GM21447 (cell line): ENCODE measurements at regions not wholly inside any gene's neighbourhood (a gene's known extent, or its start where the extent isn't known, plus 50 kb on each side); places are given as distances from the start of the nearest gene placed in this dataset.

Source experiments
- ATAC-seq: cut with Tn5 transposase; IDR thresholded peaks from one replicate; pipeline ENCODE4 v1.9.1; 2021; ENCODE audit not compliant: unreplicated experiment

DNA sequence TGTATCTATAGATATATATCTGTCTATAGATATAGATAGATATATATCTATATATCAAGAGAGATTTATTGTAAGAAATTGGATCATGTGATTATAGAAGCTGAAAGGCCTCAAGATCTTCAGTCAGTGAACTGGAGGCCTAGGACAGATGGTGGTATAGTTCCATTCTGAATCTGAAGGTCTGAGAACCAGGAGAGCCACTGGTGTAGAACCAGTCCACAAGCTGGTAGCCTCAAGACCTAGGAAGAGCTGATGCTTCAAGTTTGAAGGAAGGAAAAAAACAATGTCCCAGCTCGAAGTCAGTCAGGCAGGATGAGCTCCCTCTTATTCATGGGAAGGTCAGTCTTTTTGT, 213.2 kb upstream of the JUN start:
- peak; percentile 68 for ATAC-seq

- no peak for ATAC-seq
These were observed 213.8 kb upstream of the JUN start for GRCh38 chr1:58997637-58998036.

- ATAC-seq, result no peak
These were observed 215.8 kb upstream of the JUN start for GRCh38 chr1:58999676-59000075.

- ATAC-seq, result no peak
These were observed 220.9 kb upstream of the JUN start for GRCh38 chr1:59004755-59005154.

- ATAC-seq, result peak; percentile 60
These were observed 221.8 kb upstream of the JUN start for GRCh38 chr1:59005491-59006288.

DNA sequence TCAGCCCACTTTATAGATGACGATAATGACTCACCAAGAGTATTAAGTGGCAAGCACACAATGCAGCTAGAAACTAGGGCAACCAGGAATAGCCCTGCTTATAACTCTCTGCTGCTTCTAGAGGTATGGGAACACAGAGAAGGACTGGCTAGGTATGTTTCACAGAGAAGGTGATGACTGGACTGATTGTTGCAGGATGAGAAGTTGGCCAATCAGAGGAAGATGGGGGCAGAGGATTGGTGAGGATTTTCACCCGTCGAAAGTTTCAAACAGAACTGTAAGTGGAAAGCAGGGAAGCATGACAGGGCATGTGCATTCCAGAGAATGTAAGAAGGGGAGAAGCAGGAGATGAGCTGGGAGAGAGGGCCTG, 222.4 kb upstream of the JUN start:
- no peak for ATAC-seq

DNA sequence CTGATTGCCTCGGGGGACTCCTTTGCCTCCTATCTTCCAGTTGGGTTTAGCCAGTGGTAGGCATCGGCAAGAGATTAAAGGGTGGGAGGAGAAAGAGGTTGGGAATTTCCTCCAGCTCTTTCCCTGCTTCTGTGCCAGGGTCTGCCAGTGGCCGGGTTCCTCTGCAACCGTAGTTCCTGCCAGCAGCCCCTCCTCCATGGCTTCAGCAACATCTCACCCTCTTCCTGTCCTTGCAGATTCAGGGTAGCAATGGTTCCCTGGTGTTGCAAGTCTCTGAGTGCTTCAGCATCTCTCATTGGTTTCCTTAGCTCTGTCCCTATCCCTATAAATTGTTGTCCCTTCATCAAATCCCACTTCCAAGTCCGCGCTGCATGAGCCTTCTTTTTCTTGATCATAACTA, 223.1 kb upstream of the JUN start:
- no peak for ATAC-seq

DNA sequence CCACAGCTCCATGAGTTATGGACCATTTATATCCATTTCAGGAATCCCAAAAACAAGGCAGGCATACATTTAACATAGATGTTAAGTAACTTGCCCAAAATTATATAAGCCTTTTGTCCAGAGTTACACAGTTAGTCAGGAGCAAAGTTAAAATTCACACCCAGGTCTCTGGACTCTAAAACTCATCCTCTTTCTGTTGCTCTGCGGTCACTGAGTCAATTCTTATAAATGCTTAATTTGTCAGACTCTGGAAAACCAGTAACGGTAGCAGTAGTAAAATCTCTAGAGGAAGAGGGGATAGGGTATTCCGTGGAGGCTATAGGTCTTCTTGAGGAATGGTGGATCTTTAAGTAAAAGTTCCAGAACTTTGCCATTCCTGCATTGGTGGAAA, 223.6 kb upstream of the JUN start:
- no peak for ATAC-seq

GRCh38 chr1:59007820-59008598, 224.2 kb upstream of the JUN start:
- ATAC-seq, result peak; percentile 52

DNA sequence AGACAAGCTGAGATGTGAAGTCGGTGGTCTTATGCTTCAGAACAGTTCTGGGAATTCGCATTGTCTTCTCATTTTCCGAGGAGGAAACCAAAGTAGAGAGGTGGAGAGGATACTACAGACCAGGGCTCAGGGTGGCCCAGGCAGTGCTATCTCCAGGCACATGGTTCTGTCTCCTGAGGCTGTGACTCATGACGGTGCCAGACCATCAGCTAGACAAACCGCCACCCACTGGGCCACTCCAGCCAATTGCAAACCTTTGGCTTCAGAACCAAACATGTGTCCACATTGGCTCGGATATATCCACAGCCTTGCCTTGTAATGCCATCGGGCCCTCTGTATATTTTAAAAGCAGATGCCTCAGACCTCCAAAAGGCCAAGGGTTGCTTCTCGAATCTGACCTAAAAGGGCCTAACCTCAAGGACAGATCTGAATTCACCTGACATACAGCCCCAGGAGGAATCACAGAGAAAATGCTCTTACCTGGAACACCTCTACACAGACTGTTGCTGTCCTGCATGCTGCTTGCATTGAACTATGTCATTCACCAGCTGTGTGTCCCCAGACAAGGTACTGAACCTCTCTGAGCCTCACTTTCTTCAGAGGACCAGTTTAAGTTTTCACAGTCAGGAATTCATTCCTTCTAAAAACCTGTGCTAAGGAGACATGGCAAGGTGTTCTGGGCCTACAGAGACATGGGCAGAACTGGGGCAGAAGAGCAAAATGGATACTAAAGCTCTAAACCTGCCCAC, 224.9 kb upstream of the JUN start:
- no peak for ATAC-seq

DNA sequence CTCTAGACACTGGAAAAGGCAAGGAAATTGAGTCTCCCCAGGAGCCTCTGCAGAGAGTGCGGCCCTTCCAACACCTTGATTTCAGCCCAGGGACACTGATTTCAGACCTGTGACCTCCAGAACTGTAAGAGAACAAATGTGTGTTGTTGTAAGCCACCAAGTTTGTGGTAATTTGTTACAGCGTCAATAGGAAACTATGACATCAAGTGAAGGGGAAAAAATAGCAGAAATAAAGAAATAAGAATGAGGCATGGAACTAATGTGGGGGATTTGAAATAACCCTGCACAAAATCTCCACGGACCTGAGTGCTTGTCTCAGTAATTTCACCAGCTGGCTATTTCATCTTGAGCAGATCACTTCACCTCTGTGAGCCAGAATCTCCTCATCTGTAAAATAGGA, 227.8 kb upstream of the JUN start:
- no peak for ATAC-seq

- no peak for ATAC-seq
These were observed 228.5 kb upstream of the JUN start for GRCh38 chr1:59012378-59012777.

DNA sequence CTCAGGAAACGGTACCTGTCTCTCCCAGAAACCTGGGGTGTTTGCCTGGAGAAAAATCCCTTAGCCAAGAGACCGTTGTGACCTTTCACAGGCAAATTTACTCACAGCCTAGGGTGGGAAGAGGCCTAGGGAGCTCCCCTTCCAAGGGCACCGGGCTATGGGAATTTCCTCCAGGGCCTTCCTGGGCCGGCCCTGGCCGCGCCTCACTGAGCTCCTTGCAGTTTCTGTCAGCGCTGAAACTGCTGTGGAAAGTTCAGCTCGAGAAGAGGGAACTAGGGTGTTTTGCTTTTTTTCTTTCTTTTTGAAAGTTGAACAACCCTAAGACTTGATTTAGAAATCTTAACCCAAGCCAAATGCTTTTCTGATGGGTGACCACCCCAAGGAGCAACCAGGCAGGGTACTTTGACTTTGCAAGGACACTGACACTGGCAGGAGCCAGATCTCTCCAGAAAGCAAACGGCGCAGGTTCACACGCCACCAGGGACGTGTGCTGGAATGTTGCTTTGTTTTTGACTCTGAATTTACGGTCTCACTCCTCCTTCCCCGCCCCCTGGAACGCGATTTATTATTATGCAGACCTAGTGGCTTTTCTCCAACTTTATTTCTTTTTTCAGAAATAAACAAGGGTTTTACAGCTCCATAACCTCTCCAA, 229.6 kb upstream of the JUN start:
- ATAC-seq, result peak; percentile 63

DNA sequence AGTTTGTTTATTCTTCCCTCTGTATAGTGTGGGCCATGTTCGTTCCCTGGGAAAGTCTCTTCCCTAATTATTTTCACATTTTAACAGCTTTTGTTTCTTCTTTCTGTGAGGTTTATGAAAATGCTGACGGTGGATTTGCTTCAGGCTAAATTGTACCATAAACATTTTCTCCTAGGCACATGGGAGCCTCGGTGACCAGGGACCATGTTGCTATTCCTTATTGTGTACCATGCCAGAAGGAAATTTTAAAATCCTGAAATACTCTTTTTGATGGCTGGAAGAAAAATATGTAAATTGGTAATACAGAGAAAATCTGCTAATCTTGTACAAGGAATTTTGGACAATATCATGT, 230.1 kb upstream of the JUN start:
- no peak for ATAC-seq

DNA sequence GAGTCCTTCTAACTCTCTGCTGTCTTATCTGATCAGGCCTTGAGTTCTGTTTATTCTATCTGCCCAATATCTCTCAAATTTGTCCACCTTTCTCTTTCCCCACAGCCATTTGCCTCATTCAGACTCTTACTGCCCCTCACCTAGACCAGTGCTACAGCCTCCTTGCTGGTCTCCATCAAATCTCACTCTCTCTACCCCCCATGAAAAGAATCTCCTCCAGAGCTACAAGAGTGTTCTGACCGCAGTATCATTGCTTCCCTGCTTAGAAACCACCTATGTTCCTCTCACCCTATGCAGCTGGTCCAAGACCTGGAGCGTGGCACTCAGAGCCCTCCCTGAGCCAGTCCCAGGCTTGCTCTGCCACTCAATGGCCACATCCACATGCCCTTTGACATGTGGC, 231.0 kb upstream of the JUN start:
- ATAC-seq, result no peak

- ATAC-seq, result no peak
These were observed 231.9 kb upstream of the JUN start for GRCh38 chr1:59015708-59016107.

GRCh38 chr1:59016390-59016789, 232.5 kb upstream of the JUN start:
- no peak for ATAC-seq

- no peak for ATAC-seq
These were observed 233.8 kb upstream of the JUN start for GRCh38 chr1:59017501-59018231.

GRCh38 chr1:59018446-59018845, 234.6 kb upstream of the JUN start:
- no peak for ATAC-seq

DNA sequence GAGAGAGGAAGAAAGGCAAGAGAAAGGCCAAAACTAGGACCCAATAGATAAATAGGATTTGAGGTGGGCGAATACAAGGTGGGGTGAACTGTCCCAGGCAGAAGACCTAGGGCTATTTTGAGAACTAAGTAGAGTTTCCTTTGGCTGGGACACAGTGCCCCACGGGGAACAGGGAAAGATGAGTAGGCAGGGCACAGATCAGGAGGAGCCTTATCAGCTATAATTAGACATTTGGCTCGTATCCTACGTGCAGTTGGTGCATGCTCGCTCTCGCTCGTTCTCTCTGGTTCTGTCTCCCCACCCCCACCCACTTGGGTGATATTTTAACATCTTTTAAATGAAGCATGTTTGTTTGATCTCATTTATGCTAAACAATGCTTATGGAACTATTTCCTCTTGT, 235.0 kb upstream of the JUN start:
- no peak for ATAC-seq
